Heart right ventricle (tissue), 16 donors: ENCODE measurements at regions not wholly inside any gene's neighbourhood (a gene's known extent, or its start where the extent isn't known, plus 50 kb on each side); places are given as distances from the start of the nearest gene placed in this dataset.
A peak's percentile ranks its signal among the peaks of the same experiment; 100 is the strongest.

ENCODE experiments used
- ATAC-seq, 8 donors: fragments of 200-7000 bp; cut with Tn5 transposase; one replicate each; pipeline ENCODE4 v1.9.1; 2020; ENCODE audit warnings: mild to moderate bottlenecking in 8 of 8, moderate library complexity in 8 of 8, moderate number of reproducible peaks in 1 of 8
- DNase-seq, 2 donors: peaks; one replicate each; pipeline ENCODE4 v3.0.0-alpha.2; 2020
- H3K27ac ChIP-seq, 10 donors: fragments of 200-600 bp; sonication (generic) in 2 of 10; one replicate each; pipeline versions ENCODE4 v1.5.0 to v1.8.0; 2020 to 2022; ENCODE audit warnings: mild to moderate bottlenecking in 3 of 10
- H3K27me3 ChIP-seq, 7 donors: fragments of 200-600 bp; one replicate each; pipeline ENCODE4 v1.8.0; 2021 to 2022; ENCODE audit warnings: mild to moderate bottlenecking in 2 of 7
- H3K36me3 ChIP-seq, 9 donors: fragments of 200-600 bp; sonication (generic) in 1 of 9; one replicate each; pipeline versions ENCODE4 v1.5.0 to v1.8.0; 2020 to 2022; ENCODE audit warnings: mild to moderate bottlenecking in 2 of 9
- H3K4me1 ChIP-seq, 9 donors: fragments of 200-600 bp; sonication (generic) in 1 of 9; one replicate each; pipeline versions ENCODE4 v1.5.0 to v1.8.0; 2020 to 2022; ENCODE audit warnings: mild to moderate bottlenecking in 4 of 9
- H3K4me3 ChIP-seq, 10 donors: fragments of 200-600 bp; sonication (generic) in 2 of 10; one replicate each; pipeline versions ENCODE4 v1.5.0 to v1.8.0; 2020 to 2022; ENCODE audit warnings: mild to moderate bottlenecking in 7 of 10, moderate library complexity in 2 of 10
- H3K9me3 ChIP-seq, 11 donors: fragments of 200-600 bp in 10 of 11; sonication (generic) in 2 of 11; one replicate each; pipeline versions ENCODE4 v1.5.0 to v1.8.0; 2013 to 2022; ENCODE audit warnings: mild to moderate bottlenecking in 2 of 11, control low read depth in 1 of 11, moderate library complexity in 1 of 11
- WGBS, 2 donors: extraction: QIAGEN DNeasy Blood & Tissue Kit; methylation state at CpG; one replicate each; pipeline ENCODE4 v1.1.7; 2013; ENCODE audit warnings: inconsistent platforms in 1 of 2; 5-methylcytosine and 5-hydroxymethylcytosine counted together
- intact Hi-C, 10 donors: fragments of 100-400 bp; cut with DNase I; formaldehyde crosslinking; loops; one replicate each; pipeline versions ENCODE4 v1.11.1 to v1.14.2; 2022
- TF ChIP-seq, protein P1 (sequence below), 9 donors: fragments of 200-600 bp; sonication (generic) in 2 of 9; IDR thresholded peaks; one replicate each; pipeline versions ENCODE4 v1.5.0 to v1.8.0; 2021 to 2022; ENCODE audit warnings: antibody characterized with exemption in 9 of 9, mild to moderate bottlenecking in 5 of 9, moderate library complexity in 1 of 9
- donor health status: Arrhythmogenic right ventricular cardiomyopathy.
- donor health status: ischemic (EF 13 %, LVEDD 7.1; RV severe dilation, severe dysfunction).
- donor health status: healthy with polysubstance abuse.
- donor health status: DM: no; HTN: yes; CAD: no.
- donor health status: DM: no; HTN: no; CAD: no.
- donor health status: ischemic (EF 25% LVEDD 6.9; RV normal size, moderate dysfunction).
- donor health status: ischemic (EF 25% LVEDD 5.7; RV mildly dilated, moderate dysfunction).
- donor health status: healthy.
- donor health status: DM: yes; HTN: yes; CAD: no.
- donor health status: Ischemic cardiomyopathy.
- donor health status: ischemic (EF 35%, LVEDD 5.7; RV mildly dilated, moderate dysfunction).
- donor health status: nonischemic (EF 11% LVEDD 7.7; RV severe dilation, severe dysfunction).
- donor health status: DM: yes; HTN: yes; CAD: no.
- donor health status: PGD.
- donor health status: ischemic (EF 29% LVEDD 5.4; RV normal size, mild dysfunction).
- donor health status: nonischemic (EF 23%, LVEDD 6.1; RV moderate dilation, normal function).

DNA sequence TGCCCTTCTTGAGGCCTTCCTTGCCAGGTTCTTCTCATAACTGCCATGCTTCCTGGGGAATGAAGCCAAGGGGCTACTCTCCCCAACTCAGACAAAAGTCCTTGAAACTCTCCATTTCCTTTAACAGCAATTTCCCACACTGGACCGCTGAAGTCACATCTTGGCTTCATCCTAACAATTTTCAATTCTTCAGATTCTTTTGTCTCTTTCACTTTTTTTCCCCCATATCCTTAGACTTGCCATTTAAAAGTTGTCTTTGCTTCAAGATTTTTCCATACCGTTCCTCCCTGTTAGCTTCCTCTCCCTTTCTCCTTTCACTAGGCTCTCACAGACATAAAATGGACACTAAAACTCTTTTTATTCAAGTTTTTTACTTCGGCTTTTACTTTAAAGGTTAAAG lies 93.1 kb upstream of the ITGA1 start:
- Histone ChIP-seq H3K27ac (peak overlapping the region in 7 of 10 donors; percentile 13 to 73 (median 41)), H3K4me1 (peaks cover 0 to 62% (median 26%) of the 10 kb centered on the region in 9 donors), H3K27me3 (no peaks in the 10 kb centered on the region), H3K4me3 (no peak overlapping the region), H3K36me3 (no peaks in the 10 kb centered on the region), H3K9me3 (no peaks in the 10 kb centered on the region)
- intact Hi-C loops: loop anchor here in 8 of 10 donors (5.0 to 10.0 kb wide), 6 partner anchors 33 to 223 kb away; partner anchors contain the start of genes ITGA1 (in 5 of the 8) and PELO (in 5 of the 8)
- ATAC-seq: peak in 2 of 8 donors; percentile 28 to 39
- 50 to 58% methylated on average over 3 of the region's 3 CpGs for WGBS, 2 donors
- TF ChIP-seq, protein P1, sequence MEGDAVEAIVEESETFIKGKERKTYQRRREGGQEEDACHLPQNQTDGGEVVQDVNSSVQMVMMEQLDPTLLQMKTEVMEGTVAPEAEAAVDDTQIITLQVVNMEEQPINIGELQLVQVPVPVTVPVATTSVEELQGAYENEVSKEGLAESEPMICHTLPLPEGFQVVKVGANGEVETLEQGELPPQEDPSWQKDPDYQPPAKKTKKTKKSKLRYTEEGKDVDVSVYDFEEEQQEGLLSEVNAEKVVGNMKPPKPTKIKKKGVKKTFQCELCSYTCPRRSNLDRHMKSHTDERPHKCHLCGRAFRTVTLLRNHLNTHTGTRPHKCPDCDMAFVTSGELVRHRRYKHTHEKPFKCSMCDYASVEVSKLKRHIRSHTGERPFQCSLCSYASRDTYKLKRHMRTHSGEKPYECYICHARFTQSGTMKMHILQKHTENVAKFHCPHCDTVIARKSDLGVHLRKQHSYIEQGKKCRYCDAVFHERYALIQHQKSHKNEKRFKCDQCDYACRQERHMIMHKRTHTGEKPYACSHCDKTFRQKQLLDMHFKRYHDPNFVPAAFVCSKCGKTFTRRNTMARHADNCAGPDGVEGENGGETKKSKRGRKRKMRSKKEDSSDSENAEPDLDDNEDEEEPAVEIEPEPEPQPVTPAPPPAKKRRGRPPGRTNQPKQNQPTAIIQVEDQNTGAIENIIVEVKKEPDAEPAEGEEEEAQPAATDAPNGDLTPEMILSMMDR (IDR thresholded peaks at IDR 0.05): no peak
- no peak for DNase-seq

- Histone ChIP-seq H3K4me1 (peaks cover 0 to 35% (median 14%) of the 10 kb centered on the region in 9 donors), H3K9me3 (no peaks in the 10 kb centered on the region), H3K36me3 (no peaks in the 10 kb centered on the region), H3K4me3 (no peak overlapping the region), H3K27ac (peak overlapping the region in 6 of 10 donors; percentile 28 to 55 (median 41)), H3K27me3 (no peaks in the 10 kb centered on the region)
- TF ChIP-seq, protein P1 (IDR thresholded peaks at IDR 0.05): no peak
- WGBS, 2 donors: 39 to 45% methylated on average over 2 of the region's 2 CpGs
- intact Hi-C loops: no loop called here
- ATAC-seq (peak in 6 of 8 donors; percentile 43 to 90 (median 62)), DNase-seq (no peak)
Measured at GRCh38 chr5:52702877-52703276, 84.8 kb upstream of the ITGA1 start.

DNA sequence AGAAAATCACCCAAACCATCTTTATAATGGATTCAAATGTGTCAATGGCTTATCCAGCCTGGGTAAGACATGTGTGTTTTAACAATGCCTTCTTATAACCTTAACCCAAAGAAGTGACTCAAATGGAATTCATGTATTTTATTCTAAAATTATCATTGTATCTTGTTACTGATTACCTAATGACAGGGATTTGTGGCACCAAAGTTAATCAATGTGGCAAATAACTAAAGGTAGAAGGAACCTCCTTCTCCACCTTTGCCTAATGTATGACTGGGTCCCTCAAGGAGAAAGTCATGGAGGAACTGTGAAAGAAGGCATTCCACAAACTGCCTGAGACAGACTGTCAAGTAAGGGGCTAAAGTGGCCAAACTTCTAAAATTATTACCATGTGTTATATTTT lies 84.4 kb upstream of the ITGA1 start:
- no peaks in the 10 kb centered on the region for H3K36me3 ChIP-seq
- H3K27ac ChIP-seq: peak overlapping the region in 6 of 10 donors; percentile 28 to 55 (median 41)
- no peak for DNase-seq
- H3K27me3 ChIP-seq: no peaks in the 10 kb centered on the region
- no peak for ATAC-seq
- TF ChIP-seq, protein P1 (IDR thresholded peaks at IDR 0.05): no peak
- H3K9me3 ChIP-seq: no peaks in the 10 kb centered on the region
- H3K4me3 ChIP-seq: no peak overlapping the region
- intact Hi-C loops: no loop called here
- peaks cover 0 to 39% (median 14%) of the 10 kb centered on the region in 9 donors for H3K4me1 ChIP-seq

DNA sequence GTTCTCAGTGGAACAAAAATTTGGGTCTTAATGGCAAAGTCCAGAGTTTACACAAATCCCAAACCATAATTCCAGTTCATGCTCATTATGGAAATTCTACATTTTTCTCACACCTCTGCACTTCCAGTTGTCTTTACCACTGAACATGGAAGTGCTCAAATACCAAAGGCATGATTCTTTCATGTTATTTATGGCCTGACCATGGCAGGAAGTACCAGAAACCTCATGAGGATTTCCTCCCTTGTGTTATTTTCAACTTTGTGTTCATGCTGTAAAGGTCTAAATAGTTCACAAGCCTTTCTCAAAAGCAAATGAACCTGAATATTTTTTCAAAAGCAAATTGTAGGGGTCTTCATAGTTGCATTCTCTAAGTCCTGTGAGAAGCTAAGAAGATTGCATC lies 82.0 kb upstream of the ITGA1 start:
- Histone ChIP-seq H3K4me3 (no peak overlapping the region), H3K4me1 (peaks cover 0 to 62% (median 31%) of the 10 kb centered on the region in 9 donors), H3K36me3 (no peaks in the 10 kb centered on the region), H3K9me3 (no peaks in the 10 kb centered on the region), H3K27me3 (no peaks in the 10 kb centered on the region), H3K27ac (peak overlapping the region in 7 of 10 donors; percentile 1 to 57 (median 26))
- intact Hi-C loops: loop anchor here in 2 of 10 donors (1.0 to 5.0 kb wide), 2 partner anchors 39 to 82 kb away; partner anchors contain the start of genes ITGA1 (in 1 of the 2) and PELO (in 1 of the 2)
- TF ChIP-seq, protein P1 (IDR thresholded peaks at IDR 0.05): no peak
- ATAC-seq (peak in 4 of 8 donors; percentile 53 to 64 (median 60)), DNase-seq (no peak)
